ENCODE measurements at regions not wholly inside any gene's neighbourhood (a gene's known extent, or its start where the extent isn't known, plus 50 kb on each side); places are given as distances from the start of the nearest gene placed in this dataset.

DNA sequence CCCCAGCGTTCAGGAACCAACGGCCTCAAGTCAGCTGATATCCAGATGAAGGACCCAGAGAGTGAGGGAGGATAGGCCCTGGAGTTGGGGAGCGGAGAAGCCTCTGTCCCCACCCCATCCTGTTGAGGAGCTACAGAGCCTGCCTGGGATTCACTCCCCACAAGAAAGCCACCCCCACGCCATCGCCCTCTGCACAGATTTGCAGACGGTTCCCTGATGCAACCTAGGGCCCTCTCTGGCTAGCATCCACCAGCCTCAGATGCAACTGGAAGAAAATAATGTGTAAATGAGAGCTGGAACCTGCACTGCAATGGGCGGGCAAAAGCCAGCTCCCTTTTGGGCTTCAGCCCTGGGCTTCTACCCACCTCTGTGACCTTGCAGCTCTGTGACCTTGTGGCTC lies 185.6 kb downstream of the BCOR start:
- no peak for TF ChIP-seq CTCF (IDR thresholded peaks at IDR 0.05; ENCODE audit: low read depth, low read length, missing input control)
- TF ChIP-seq MAX (IDR thresholded peaks at IDR 0.05) = no peak
- TF ChIP-seq REST (IDR thresholded peaks at IDR 0.05) = no peak
- no peak for TF ChIP-seq HNF4A (conservative IDR thresholded peaks at IDR 0.05)
- no peak for TF ChIP-seq RXRA (IDR thresholded peaks at IDR 0.05)
- TF ChIP-seq YY1 (IDR thresholded peaks at IDR 0.05) = no peak
- TF ChIP-seq EGR1 (IDR thresholded peaks at IDR 0.05; ENCODE audit: low read depth in 2 of 2) = no peak
- TF ChIP-seq, protein P1, sequence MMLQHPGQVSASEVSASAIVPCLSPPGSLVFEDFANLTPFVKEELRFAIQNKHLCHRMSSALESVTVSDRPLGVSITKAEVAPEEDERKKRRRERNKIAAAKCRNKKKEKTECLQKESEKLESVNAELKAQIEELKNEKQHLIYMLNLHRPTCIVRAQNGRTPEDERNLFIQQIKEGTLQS (IDR thresholded peaks at IDR 0.05) = no peak
- no peak for TF ChIP-seq TAF1 (conservative IDR thresholded peaks at IDR 0.05)
- TF ChIP-seq ZBTB33 (IDR thresholded peaks at IDR 0.05) = no peak
- TF ChIP-seq SP1 (IDR thresholded peaks at IDR 0.05) = no peak
